ENCODE measurements at regions not wholly inside any gene's neighbourhood (a gene's known extent, or its start where the extent isn't known, plus 50 kb on each side); places are given as distances from the start of the nearest gene placed in this dataset.

- no peak for TF ChIP-seq CTCF (IDR thresholded peaks at IDR 0.05; ENCODE audit: unreplicated experiment)
- Mint-ChIP-seq H3K27me3 (ENCODE audit: unreplicated experiment) (peaks cover 2% of the 10 kb centered on the region), H3K27ac (ENCODE audit: unreplicated experiment) (no peak overlapping the region), H3K9me3 (ENCODE audit: unreplicated experiment) (no peaks in the 10 kb centered on the region), H3K4me3 (ENCODE audit: unreplicated experiment) (no peak overlapping the region), H3K4me1 (ENCODE audit: unreplicated experiment) (peaks cover 2% of the 10 kb centered on the region), H3K36me3 (ENCODE audit: low read depth, unreplicated experiment) (no peaks in the 10 kb centered on the region)
- DNase-seq (ENCODE audit: low spot score): no peak
These were observed 379.0 kb downstream of the IRS1 start for GRCh38 chr2:226420646-226421045.

- H3K9me3 Mint-ChIP-seq (ENCODE audit: unreplicated experiment): no peaks in the 10 kb centered on the region
- H3K36me3 Mint-ChIP-seq (ENCODE audit: low read depth, unreplicated experiment): no peaks in the 10 kb centered on the region
- no peak overlapping the region for H3K4me3 Mint-ChIP-seq (ENCODE audit: unreplicated experiment)
- no peak overlapping the region for H3K27ac Mint-ChIP-seq (ENCODE audit: unreplicated experiment)
- peaks cover 2% of the 10 kb centered on the region for H3K27me3 Mint-ChIP-seq (ENCODE audit: unreplicated experiment)
- peaks cover 2% of the 10 kb centered on the region for H3K4me1 Mint-ChIP-seq (ENCODE audit: unreplicated experiment)
- no peak for TF ChIP-seq CTCF (IDR thresholded peaks at IDR 0.05; ENCODE audit: unreplicated experiment)
- DNase-seq (ENCODE audit: low spot score): no peak
These were observed 381.1 kb downstream of the IRS1 start for GRCh38 chr2:226418521-226418920.

GRCh38 chr2:226414335-226414734, 385.3 kb downstream of the IRS1 start:
- no peak for DNase-seq (ENCODE audit: low spot score)
- Mint-ChIP-seq H3K9me3 (ENCODE audit: unreplicated experiment) (no peaks in the 10 kb centered on the region), H3K27ac (ENCODE audit: unreplicated experiment) (no peak overlapping the region), H3K27me3 (ENCODE audit: unreplicated experiment) (no peaks in the 10 kb centered on the region), H3K4me1 (ENCODE audit: unreplicated experiment) (no peaks in the 10 kb centered on the region), H3K36me3 (ENCODE audit: low read depth, unreplicated experiment) (no peaks in the 10 kb centered on the region), H3K4me3 (ENCODE audit: unreplicated experiment) (no peak overlapping the region)
- no peak for TF ChIP-seq CTCF (IDR thresholded peaks at IDR 0.05; ENCODE audit: unreplicated experiment)

GRCh38 chr2:226413498-226414130, 386.0 kb downstream of the IRS1 start:
- no peak for TF ChIP-seq CTCF (IDR thresholded peaks at IDR 0.05; ENCODE audit: unreplicated experiment)
- Mint-ChIP-seq H3K27me3 (ENCODE audit: unreplicated experiment) (no peaks in the 10 kb centered on the region), H3K9me3 (ENCODE audit: unreplicated experiment) (no peaks in the 10 kb centered on the region), H3K4me3 (ENCODE audit: unreplicated experiment) (no peak overlapping the region), H3K36me3 (ENCODE audit: low read depth, unreplicated experiment) (no peaks in the 10 kb centered on the region), H3K27ac (ENCODE audit: unreplicated experiment) (no peak overlapping the region), H3K4me1 (ENCODE audit: unreplicated experiment) (no peaks in the 10 kb centered on the region)
- DNase-seq (ENCODE audit: low spot score): no peak

- H3K9me3 Mint-ChIP-seq (ENCODE audit: unreplicated experiment): no peaks in the 10 kb centered on the region
- no peak overlapping the region for H3K4me3 Mint-ChIP-seq (ENCODE audit: unreplicated experiment)
- H3K27ac Mint-ChIP-seq (ENCODE audit: unreplicated experiment): no peak overlapping the region
- H3K36me3 Mint-ChIP-seq (ENCODE audit: low read depth, unreplicated experiment): no peaks in the 10 kb centered on the region
- H3K27me3 Mint-ChIP-seq (ENCODE audit: unreplicated experiment): no peaks in the 10 kb centered on the region
- TF ChIP-seq CTCF (IDR thresholded peaks at IDR 0.05; ENCODE audit: unreplicated experiment): no peak
- DNase-seq (ENCODE audit: low spot score): no peak
- no peaks in the 10 kb centered on the region for H3K4me1 Mint-ChIP-seq (ENCODE audit: unreplicated experiment)
These were observed 387.8 kb downstream of the IRS1 start for GRCh38 chr2:226411727-226412360.

All from endothelial cell (in vitro differentiated cells).